ENCODE measurements at regions not wholly inside any gene's neighbourhood (a gene's known extent, or its start where the extent isn't known, plus 50 kb on each side); places are given as distances from the start of the nearest gene placed in this dataset.
"Not testable (repeated sequence)": the region's sequence is repeated elsewhere in the genome, so short reads cannot be mapped to it uniquely, and the experiment has no call there.

DNA sequence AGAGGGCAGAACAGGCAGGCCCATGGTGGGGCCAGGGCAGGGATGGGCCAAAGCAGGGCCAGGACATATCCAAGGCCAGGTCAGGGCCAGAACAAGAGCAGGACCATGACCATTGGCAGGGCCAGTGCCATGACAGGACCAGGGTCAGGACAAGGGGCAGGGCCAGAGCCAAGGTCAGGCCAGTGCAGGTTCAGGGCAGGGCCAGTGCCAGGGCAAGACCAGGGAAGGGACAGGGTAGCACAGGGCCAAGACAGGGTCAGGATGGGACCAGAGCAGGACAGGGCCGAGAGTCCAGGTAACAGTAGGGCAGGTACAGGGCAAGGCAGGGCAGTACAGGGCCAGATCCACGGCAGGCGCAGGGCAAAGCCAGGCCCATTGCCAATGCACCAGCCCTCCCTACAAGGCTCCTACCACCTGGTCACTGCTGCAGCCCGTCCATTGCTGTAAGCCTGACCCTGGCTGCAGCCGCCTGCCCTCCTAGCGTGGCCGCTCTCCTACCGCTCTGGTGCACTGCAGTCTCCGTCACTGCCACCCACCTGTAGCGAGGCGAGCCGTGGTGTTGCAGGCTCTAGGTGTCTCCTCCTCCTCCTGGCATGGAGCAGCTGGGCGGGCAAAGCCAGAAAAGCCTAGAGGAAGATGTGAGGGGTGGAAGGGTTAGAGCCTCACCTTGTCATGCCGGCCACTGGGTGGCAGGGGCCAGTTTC is 397.1 kb downstream of the GOLGA6L6 start:
- H3F3A ChIP-seq (replicated peaks; ENCODE audit: insufficient read depth); H3K36me3 ChIP-seq (replicated peaks in 1 of 2; ENCODE audit: control insufficient read depth in 1 of 2, insufficient read depth in 2 of 2, low read length in 1 of 2); H3K4me1 ChIP-seq (ENCODE audit: control insufficient read depth in 1 of 2, insufficient read depth in 2 of 2, low read depth in 1 of 2, low read length in 1 of 2); H3K4me2 ChIP-seq; H3K27ac ChIP-seq (ENCODE audit: low read depth in 2 of 2, low read length in 1 of 2); H4K20me1 ChIP-seq (ENCODE audit: insufficient read depth); POLR2A ChIA-PET; H3K79me2 ChIP-seq (ENCODE audit: insufficient read depth); H2AFZ ChIP-seq (ENCODE audit: low read depth); DNase-seq; H3K9ac ChIP-seq; H3K9me3 ChIP-seq; H3K27me3 ChIP-seq (ENCODE audit: insufficient read depth); CTCF ChIA-PET; H3K9me2 ChIP-seq; H3K4me3 ChIP-seq (ENCODE audit: low read depth in 2 of 2, low read length in 1 of 2): not testable (repeated sequence)
- no CpG with 5 or more reads among the region's 14 CpGs for WGBS (ENCODE audit: low lambda C conversion rate)

DNA sequence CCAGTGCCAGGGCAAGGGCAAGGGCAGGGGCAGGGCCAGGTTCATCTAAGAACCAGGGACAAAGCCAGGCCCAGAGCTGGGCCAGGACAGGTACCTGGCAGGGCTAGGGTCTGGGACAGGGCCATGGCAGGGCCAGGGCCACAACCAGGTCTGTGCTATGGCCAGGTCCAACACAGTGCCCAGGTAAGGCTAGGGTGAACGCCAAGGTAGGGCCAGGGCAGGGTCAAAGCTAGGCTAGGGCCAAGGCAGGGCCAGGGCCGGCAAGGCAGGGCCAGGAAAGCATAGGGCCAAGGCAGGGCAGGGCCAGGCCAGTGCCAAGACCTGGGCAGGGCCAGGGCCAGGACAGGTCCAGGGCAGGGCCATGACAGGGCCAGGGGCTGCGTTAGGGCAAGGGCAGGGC is 398.7 kb downstream of the GOLGA6L6 start:
- H3F3A ChIP-seq (replicated peaks; ENCODE audit: insufficient read depth); H3K27me3 ChIP-seq (ENCODE audit: insufficient read depth); H2AFZ ChIP-seq (ENCODE audit: low read depth); H3K4me2 ChIP-seq; H4K20me1 ChIP-seq (ENCODE audit: insufficient read depth); H3K79me2 ChIP-seq (ENCODE audit: insufficient read depth); POLR2A ChIA-PET; H3K9me2 ChIP-seq; H3K36me3 ChIP-seq (replicated peaks in 1 of 2; ENCODE audit: control insufficient read depth in 1 of 2, insufficient read depth in 2 of 2, low read length in 1 of 2); H3K9ac ChIP-seq; DNase-seq; H3K9me3 ChIP-seq; H3K4me1 ChIP-seq (ENCODE audit: control insufficient read depth in 1 of 2, insufficient read depth in 2 of 2, low read depth in 1 of 2, low read length in 1 of 2); H3K4me3 ChIP-seq (ENCODE audit: low read depth in 2 of 2, low read length in 1 of 2); CTCF ChIA-PET; H3K27ac ChIP-seq (ENCODE audit: low read depth in 2 of 2, low read length in 1 of 2): not testable (repeated sequence)
- 14% methylated on average over 1 of the region's 3 CpGs for WGBS (ENCODE audit: low lambda C conversion rate)

DNA sequence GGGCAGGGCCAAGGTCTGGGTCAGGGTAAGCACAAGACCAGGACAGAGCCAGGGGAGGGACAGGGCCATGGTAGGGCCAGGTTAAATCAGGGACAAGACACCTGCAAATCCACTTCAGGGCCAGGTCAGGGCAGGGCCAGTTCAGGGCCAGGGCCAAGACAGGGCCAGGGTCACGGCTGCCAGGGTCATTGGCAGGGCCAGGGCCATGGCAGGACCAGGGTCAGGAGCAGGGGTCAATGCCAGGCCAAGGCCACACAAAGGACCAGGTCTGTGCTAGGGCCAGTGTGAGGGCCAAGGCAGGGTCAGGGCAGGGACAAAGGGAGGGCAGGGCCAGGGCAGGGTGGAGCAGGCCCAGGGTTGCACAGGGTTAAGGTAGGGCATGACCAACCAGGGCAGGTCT is 399.2 kb downstream of the GOLGA6L6 start:
- H3K4me1 ChIP-seq (ENCODE audit: control insufficient read depth in 1 of 2, insufficient read depth in 2 of 2, low read depth in 1 of 2, low read length in 1 of 2); H3K9me2 ChIP-seq; H3K79me2 ChIP-seq (ENCODE audit: insufficient read depth); H4K20me1 ChIP-seq (ENCODE audit: insufficient read depth); H3K4me3 ChIP-seq (ENCODE audit: low read depth in 2 of 2, low read length in 1 of 2); H3K27me3 ChIP-seq (ENCODE audit: insufficient read depth); H3K27ac ChIP-seq (ENCODE audit: low read depth in 2 of 2, low read length in 1 of 2); DNase-seq; POLR2A ChIA-PET; H2AFZ ChIP-seq (ENCODE audit: low read depth); H3K9me3 ChIP-seq; CTCF ChIA-PET; H3K36me3 ChIP-seq (replicated peaks in 1 of 2; ENCODE audit: control insufficient read depth in 1 of 2, insufficient read depth in 2 of 2, low read length in 1 of 2); H3K4me2 ChIP-seq; H3K9ac ChIP-seq; H3F3A ChIP-seq (replicated peaks; ENCODE audit: insufficient read depth): not testable (repeated sequence)
- WGBS (ENCODE audit: low lambda C conversion rate) = no CpG with 5 or more reads among the region's 1 CpG

DNA sequence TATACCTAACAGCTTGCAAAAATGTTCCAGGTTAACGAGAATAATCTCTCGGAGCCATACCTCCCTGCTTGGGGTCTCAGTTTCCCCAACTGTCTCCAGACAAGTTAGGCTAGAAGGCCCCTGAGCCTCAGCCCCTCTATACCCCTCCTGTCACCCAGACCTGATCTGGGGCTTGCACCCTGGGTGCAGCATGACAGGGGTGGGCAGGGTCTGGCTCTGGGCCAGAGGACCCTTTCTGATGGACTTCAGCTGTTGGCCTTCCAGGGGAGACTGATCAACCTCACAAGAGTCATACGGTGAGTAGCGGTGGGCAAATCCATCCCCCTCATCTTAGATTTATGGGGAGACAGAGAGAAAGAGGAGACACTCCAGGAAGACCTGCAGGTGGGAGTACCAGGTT is 416.9 kb downstream of the GOLGA6L6 start:
- not testable (repeated sequence) for H3F3A ChIP-seq (replicated peaks; ENCODE audit: insufficient read depth)

More for the DNA sequence above, 416.9 kb downstream of the GOLGA6L6 start:
- H3K79me2 ChIP-seq (ENCODE audit: insufficient read depth); H3K9ac ChIP-seq; H3K9me3 ChIP-seq; H3K36me3 ChIP-seq (replicated peaks in 1 of 2; ENCODE audit: control insufficient read depth in 1 of 2, insufficient read depth in 2 of 2, low read length in 1 of 2); H3K4me1 ChIP-seq (ENCODE audit: control insufficient read depth in 1 of 2, insufficient read depth in 2 of 2, low read depth in 1 of 2, low read length in 1 of 2); H4K20me1 ChIP-seq (ENCODE audit: insufficient read depth); H3K27ac ChIP-seq (ENCODE audit: low read depth in 2 of 2, low read length in 1 of 2); DNase-seq; H3K27me3 ChIP-seq (ENCODE audit: insufficient read depth); H3K4me3 ChIP-seq (ENCODE audit: low read depth in 2 of 2, low read length in 1 of 2); H3K4me2 ChIP-seq; H2AFZ ChIP-seq (ENCODE audit: low read depth); H3K9me2 ChIP-seq; POLR2A ChIA-PET; CTCF ChIA-PET: not testable (repeated sequence)
- WGBS (ENCODE audit: low lambda C conversion rate) = 12% methylated on average over 2 of the region's 4 CpGs
